ENCODE measurements at regions not wholly inside any gene's neighbourhood (a gene's known extent, or its start where the extent isn't known, plus 50 kb on each side); places are given as distances from the start of the nearest gene placed in this dataset.
"Not testable (repeated sequence)": the region's sequence is repeated elsewhere in the genome, so short reads cannot be mapped to it uniquely, and the experiment has no call there.

GRCh38 chr2:207416900-207417299 lies 112.9 kb upstream of the CREB1 start:
- no peak for DNase-seq

DNA sequence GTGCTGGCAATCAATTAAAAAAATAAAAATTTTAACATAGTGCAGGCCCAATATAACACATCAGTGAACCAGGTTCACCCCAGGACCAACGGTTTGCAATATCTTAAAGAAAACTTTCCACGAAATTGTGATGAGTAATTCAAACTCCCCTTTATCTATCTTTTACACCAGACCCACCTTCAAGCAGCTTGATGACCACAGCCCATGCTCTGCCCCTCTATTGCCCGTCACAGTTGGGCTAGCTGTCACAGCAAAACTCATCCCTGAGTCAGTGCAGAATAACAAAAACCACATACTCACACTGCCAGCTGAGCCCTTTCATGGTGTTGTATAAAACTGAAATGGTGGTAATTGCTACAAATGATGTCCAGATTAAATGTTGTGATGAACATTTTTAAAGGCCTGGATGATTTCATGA lies 112.5 kb upstream of the CREB1 start:
- DNase-seq: no peak

DNA sequence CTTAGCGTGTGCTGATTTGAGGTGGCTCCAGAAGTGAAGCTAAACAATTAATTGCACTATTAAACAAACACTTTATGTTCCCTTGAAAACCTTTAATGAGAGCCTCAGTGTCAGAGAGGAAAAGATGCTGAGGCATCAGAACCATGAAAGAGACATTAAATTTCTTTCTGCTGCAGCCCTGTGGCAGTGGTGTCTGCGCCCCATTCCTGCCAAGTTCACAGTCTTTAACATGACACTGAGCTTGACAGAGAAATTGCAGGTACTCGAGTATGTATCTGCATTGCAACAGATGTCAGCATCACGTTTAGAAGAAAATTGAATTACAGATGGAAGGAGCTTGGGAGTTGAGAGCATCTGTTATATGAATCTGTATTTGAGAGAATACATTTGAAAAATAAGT lies 111.3 kb upstream of the CREB1 start:
- no peak for DNase-seq

GRCh38 chr2:207419331-207419730 lies 110.4 kb upstream of the CREB1 start:
- no peak for DNase-seq

DNA sequence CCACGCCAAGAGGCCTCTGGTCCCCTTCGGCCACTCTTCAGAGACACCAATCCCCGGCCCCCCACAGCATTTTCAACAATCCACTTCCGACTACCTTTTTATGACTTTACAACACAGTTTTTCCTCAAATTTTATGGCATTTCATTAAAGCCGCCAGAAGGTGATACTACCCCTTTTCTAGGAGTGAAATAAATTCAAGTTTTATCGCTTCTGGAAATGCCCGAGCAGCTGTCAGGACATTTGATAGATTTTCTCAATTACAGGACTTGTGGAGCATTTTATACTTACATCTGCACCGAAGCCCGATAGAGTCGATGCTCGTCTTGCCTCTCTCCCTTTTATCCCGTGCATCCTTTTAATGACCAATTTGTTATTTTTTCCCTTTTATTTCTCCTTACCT lies 108.1 kb upstream of the CREB1 start:
- no peak for DNase-seq

DNA sequence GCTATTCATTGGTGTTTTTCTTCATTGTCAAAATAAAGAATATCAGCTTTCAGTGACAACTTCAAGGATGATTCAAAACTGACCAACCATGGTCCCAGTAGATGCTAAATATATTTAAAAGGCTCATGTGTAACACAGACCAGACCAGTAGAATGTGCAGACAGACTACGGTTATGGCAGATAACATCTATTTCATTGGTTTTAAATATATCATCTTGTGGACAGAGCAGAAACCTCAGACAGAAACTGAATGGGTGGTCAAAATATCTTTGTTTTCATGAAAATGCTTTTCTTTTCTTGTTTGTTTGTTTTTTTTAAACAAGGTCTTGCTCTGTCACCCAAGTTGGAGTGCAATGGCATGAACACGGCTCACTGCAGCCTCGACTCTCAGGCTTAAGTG lies 107.4 kb upstream of the CREB1 start:
- no peak for DNase-seq

DNA sequence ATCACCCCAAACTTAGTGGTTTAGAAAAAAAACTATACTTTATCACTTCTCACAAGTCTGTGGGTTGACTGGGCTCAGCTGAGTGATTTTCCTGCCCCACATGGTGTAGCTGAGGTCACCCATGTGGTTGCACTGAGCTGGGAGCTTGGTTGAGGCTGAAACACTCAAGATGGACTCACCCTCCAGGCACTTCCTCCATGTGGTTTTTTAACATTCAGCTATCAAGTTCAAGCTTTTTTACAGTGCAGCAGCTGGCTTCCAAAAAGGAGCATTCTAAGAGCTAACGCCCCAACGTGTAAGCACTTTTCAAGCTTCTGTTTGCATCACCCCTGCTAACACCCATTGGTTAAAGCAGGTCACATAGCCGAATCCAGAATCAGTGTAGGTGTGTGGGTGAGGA lies 105.9 kb upstream of the CREB1 start:
- DNase-seq: no peak

GRCh38 chr2:207427986-207428385 lies 101.8 kb upstream of the CREB1 start:
- no peak for DNase-seq

DNA sequence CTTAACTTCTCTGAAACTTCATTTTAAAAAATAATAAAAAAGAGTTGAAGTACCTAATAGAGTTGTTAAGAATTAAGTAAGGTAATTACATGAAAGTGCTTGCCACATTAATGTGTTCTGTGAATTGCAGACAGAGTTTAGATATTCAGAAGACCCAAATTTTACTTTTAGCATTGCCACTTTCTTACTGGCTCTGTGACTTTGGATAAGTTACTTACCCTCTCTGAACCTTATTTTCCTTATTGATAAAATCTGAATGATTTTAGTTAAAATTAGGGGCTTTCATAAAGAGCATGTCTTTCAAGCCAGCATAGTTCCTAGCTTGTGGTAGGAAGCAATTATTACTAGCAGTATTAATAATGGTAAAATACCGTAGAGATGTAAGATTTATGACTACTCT lies 101.2 kb upstream of the CREB1 start:
- DNase-seq: no peak

DNA sequence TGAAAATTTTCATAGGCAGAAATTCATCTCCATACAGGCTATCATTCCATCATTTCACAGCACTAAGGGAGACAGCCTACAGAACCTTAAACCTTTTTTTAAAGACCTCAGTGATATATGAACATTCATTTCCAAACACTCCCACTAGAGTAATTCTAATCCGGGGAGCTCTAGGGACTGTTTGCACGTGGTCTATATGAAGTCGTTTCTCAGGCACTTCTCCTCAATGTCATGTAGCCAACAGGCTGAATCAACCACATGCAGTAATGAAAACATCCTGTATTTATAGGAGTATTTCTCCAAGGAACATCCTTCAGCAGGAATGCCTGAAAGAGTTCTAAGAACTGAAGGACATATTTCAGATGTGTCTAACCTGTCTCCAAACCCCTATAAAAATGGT lies 97.3 kb upstream of the CREB1 start:
- DNase-seq: no peak

DNA sequence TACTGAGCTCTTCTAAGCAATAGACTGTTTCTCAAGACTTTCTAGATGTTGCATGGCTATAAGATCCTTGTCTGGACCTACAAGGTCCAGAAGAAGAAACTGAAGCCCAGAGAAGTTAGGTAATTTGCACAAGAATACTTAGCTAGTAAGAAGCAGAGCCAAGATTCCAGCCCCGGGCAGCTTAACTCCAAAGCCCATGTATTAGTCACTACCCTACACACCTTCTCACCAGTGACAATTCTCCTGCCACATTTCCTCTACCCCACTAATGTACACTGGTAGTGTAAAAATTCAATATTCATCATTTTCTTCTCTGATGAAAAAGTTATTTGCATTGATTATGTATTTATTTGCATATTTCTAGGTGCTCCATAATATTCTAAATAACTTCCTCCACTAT lies 95.5 kb upstream of the CREB1 start:
- no peak for DNase-seq

GRCh38 chr2:207434899-207435465 lies 94.8 kb upstream of the CREB1 start:
- DNase-seq: no peak

- DNase-seq: no peak
Measured at GRCh38 chr2:207437136-207437523, 92.6 kb upstream of the CREB1 start.

GRCh38 chr2:207437524-207438143 lies 92.1 kb upstream of the CREB1 start:
- DNase-seq: no peak

DNA sequence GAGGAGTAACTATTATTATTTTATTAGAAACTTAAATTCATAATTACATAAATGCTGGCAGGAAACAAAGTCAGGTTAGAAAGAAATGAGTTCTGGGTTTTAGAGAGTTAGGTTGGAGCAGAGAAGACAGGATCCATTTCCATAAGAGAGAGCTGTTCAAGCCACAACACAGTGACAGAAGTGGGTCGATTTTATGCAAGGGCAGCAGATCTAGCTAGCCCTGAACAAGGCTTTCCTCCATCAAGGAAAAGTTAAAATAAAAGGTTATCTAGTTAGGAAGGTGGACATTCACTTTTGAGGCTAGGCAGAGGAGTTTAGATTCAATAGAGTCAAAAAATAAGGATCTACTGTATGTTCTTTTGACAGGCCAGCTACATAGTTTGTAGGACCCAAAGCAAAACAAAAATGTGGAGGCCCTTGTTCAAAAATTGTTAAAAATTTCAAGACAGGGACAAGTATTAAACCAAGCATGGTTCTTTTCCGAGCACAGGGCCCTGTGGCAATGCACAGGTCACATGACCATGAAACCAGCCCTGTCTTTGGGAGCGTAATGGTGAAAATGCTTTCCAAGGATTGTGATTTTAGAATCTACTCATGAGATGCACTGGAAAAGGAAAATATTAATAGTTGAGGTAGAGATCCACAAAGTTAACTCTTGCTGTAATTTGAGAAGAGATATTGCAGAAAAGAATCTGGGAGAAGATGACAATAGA lies 91.2 kb upstream of the CREB1 start:
- DNase-seq: no peak

DNA sequence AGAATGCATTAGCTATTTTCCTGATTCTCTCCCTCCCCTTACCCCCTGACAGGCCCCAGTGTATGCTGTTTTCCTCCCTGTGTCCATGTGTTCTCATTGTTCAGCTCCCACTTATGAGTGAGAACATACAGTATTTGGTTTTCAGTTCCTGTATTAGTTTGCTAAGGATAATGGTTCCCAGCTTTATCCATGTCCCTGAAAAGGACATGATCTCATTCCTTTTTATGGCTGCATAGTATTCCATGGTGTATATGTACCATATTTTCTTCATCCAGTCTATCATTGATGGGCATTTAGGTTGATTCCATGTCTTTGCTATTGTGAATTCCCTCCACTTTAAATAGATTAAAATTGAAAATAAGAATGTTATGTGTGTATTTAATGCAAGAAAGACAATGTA lies 89.9 kb upstream of the CREB1 start:
- not testable (repeated sequence) for DNase-seq

- no peak for DNase-seq
Measured at GRCh38 chr2:207444756-207445155, 85.0 kb upstream of the CREB1 start.

- no peak for DNase-seq
Measured at GRCh38 chr2:207446653-207447052, 83.1 kb upstream of the CREB1 start.

DNA sequence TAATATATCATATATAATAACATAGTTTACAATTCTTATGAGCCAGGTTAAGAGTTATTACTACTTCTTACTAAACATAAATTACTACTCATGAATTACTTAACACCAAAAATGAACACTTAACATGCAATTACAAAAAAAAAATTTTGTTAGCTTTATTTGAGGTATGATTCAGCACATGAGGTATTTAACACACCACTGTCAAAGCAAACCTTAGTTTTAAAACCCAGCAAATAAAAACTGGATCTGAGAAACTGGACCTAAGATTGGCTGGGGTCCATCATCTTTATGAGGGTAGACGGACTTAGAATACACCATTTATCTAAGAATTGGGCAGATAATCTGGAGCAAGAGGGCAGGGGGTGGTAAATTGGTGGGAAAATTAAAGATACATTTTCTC lies 81.8 kb upstream of the CREB1 start:
- no peak for DNase-seq

GRCh38 chr2:207449642-207450165 lies 80.1 kb upstream of the CREB1 start:
- DNase-seq: no peak

DNA sequence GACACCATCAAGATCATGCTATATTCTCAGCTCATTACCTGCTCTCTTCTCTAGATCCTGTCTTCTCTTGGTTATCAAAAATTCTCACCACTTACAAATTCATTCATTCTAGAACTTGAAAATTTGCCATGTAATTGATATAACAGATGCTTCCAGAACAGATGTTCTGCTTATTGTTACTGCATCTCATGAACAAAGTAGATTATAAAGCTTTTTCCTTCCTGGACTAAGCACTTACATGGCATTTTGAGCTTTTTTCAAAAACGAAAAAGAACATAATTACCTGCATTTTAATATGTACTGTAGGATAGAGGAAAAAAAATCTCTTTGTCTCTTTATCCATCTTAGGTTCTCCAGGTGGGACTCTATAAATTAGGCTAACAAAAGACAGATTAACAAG lies 79.6 kb upstream of the CREB1 start:
- no peak for DNase-seq

DNA sequence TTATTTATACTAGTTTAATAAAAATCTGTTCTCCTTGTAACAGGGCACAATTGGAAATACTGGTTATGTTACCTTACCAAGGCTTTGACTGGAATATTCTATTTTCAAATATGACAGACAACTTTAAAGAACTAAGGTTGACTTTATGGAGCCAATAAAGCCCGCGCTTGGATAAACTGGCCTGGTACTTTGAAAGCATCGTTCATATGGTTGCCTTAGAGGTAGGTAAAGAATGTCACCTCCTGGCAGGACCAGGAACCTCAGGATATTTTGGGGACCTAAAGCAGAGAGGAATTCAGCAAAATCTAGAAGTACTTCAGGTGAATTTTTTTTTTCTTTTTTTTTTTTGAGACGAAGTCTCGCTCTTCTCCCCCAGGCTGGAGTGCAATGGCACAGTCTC lies 71.2 kb upstream of the CREB1 start:
- DNase-seq: peak; percentile 5

- DNase-seq: no peak
Measured at GRCh38 chr2:207459990-207460757, 69.6 kb upstream of the CREB1 start.

GRCh38 chr2:207463433-207463832 lies 66.3 kb upstream of the CREB1 start:
- no peak for DNase-seq

Measured in DMS53 (cell line).